ENCODE measurements at regions not wholly inside any gene's neighbourhood (a gene's known extent, or its start where the extent isn't known, plus 50 kb on each side); places are given as distances from the start of the nearest gene placed in this dataset.

- TF ChIP-seq CTCF (tag by site-specific recombination; IDR thresholded peaks at IDR 0.05) (no peak), ZNF433 (tag by site-specific recombination; IDR thresholded peaks at IDR 0.05; ENCODE audit: low read depth) (no peak), BCL11A (tag by site-specific recombination; IDR thresholded peaks at IDR 0.05; ENCODE audit: low read depth) (no peak), SALL2 (tag by site-specific recombination; IDR thresholded peaks at IDR 0.05; ENCODE audit: borderline replicate concordance) (no peak), ZNF362 (tag by site-specific recombination; IDR thresholded peaks at IDR 0.05) (no peak), MZF1 (tag by site-specific recombination; IDR thresholded peaks at IDR 0.05; ENCODE audit: borderline replicate concordance) (no peak), ZNF626 (tag by site-specific recombination; IDR thresholded peaks at IDR 0.05) (no peak)
Observed at GRCh38 chr20:43372051-43372450, 85.6 kb upstream of the SRSF6 start (continued).

GRCh38 chr20:43365691-43366090, 92.0 kb upstream of the SRSF6 start:
- ChIA-PET CTCF (no interaction called here), POLR2A (no interaction called here)
- H3K4me3 ChIP-seq (ENCODE audit: low read depth, low read length) = no peak overlapping the region
- no peaks in the 10 kb centered on the region for H3K36me3 ChIP-seq (ENCODE audit: control insufficient read depth in 2 of 2, insufficient read depth in 1 of 2, low read length in 2 of 2)
- H3K9me3 ChIP-seq (ENCODE audit: control insufficient read depth, insufficient read depth, low read depth, low read length) = no peaks in the 10 kb centered on the region
- H3K27ac ChIP-seq (ENCODE audit: extremely low read depth, low read depth, low read length) = no peak overlapping the region
- no peaks in the 10 kb centered on the region for H3K4me1 ChIP-seq (ENCODE audit: control insufficient read depth, insufficient read depth, low read length)
- TF ChIP-seq ZFP41 (tag by site-specific recombination; IDR thresholded peaks at IDR 0.05; ENCODE audit: borderline replicate concordance) (no peak), ZNF610 (tag by site-specific recombination; IDR thresholded peaks at IDR 0.05; ENCODE audit: borderline replicate concordance) (no peak), YY2 (tag by site-specific recombination; IDR thresholded peaks at IDR 0.05) (no peak), ZNF24 (tag by site-specific recombination; IDR thresholded peaks at IDR 0.05) (no peak), ZNF560 (tag by site-specific recombination; IDR thresholded peaks at IDR 0.05; ENCODE audit: borderline replicate concordance) (no peak), ZNF558 (tag by site-specific recombination; IDR thresholded peaks at IDR 0.05) (no peak), OVOL3 (tag by site-specific recombination; IDR thresholded peaks at IDR 0.05) (no peak), ZNF341 (tag by site-specific recombination; IDR thresholded peaks at IDR 0.05; ENCODE audit: low read depth) (no peak), ZNF830 (tag by site-specific recombination; IDR thresholded peaks at IDR 0.05; ENCODE audit: low read depth) (no peak), ZFHX2 (tag by site-specific recombination; conservative IDR thresholded peaks at IDR 0.05) (no peak), ZNF132 (tag by site-specific recombination; IDR thresholded peaks at IDR 0.05; ENCODE audit: borderline replicate concordance) (no peak), GLI2 (tag by site-specific recombination; IDR thresholded peaks at IDR 0.05; ENCODE audit: borderline replicate concordance, low read depth) (no peak), ZNF701 (tag by site-specific recombination; IDR thresholded peaks at IDR 0.05) (no peak), ZNF26 (tag by site-specific recombination; IDR thresholded peaks at IDR 0.05) (no peak), ZNF324 (tag by site-specific recombination; IDR thresholded peaks at IDR 0.05) (no peak), ZNF707 (tag by site-specific recombination; IDR thresholded peaks at IDR 0.05) (no peak), ZNF777 (tag by site-specific recombination; IDR thresholded peaks at IDR 0.05; ENCODE audit: borderline replicate concordance) (no peak), ZNF394 (tag by site-specific recombination; IDR thresholded peaks at IDR 0.05; ENCODE audit: borderline replicate concordance) (no peak), ZNF76 (tag by site-specific recombination; IDR thresholded peaks at IDR 0.05; ENCODE audit: borderline replicate concordance, low read depth) (no peak)

Measured in HEK293 (cell line).